ENCODE measurements at regions not wholly inside any gene's neighbourhood (a gene's known extent, or its start where the extent isn't known, plus 50 kb on each side); places are given as distances from the start of the nearest gene placed in this dataset.
A peak's percentile ranks its signal among the peaks of the same experiment; 100 is the strongest.

- no peak for DNase-seq (ENCODE audit: low read depth)
- no peak for TF ChIP-seq CTCF (IDR thresholded peaks at IDR 0.05; ENCODE audit: low read depth, low read length)
- TF ChIP-seq MAX (IDR thresholded peaks at IDR 0.05; ENCODE audit: low read depth, low read length) = no peak
- H3K4me3 ChIP-seq (ENCODE audit: low read depth, low read length) = no peak overlapping the region
Measured at GRCh38 chr11:134638796-134639430, 226.9 kb upstream of the B3GAT1 start.

GRCh38 chr11:134637091-134638015 is 225.3 kb upstream of the B3GAT1 start:
- no peak overlapping the region for H3K4me3 ChIP-seq (ENCODE audit: low read depth, low read length)
- TF ChIP-seq MAX (IDR thresholded peaks at IDR 0.05; ENCODE audit: low read depth, low read length) = no peak
- no peak for TF ChIP-seq POLR2A (IDR thresholded peaks at IDR 0.05; ENCODE audit: extremely low read depth, insufficient read length)
- no peak for TF ChIP-seq CTCF (IDR thresholded peaks at IDR 0.05; ENCODE audit: low read depth, low read length)
- TF ChIP-seq MYC (IDR thresholded peaks at IDR 0.05; ENCODE audit: low read depth, low read length) = no peak
- no peak for DNase-seq (ENCODE audit: low read depth)

GRCh38 chr11:134636071-134636470 is 224.0 kb upstream of the B3GAT1 start:
- DNase-seq (ENCODE audit: low read depth) = no peak
- TF ChIP-seq MYC (IDR thresholded peaks at IDR 0.05; ENCODE audit: low read depth, low read length) (no peak), MAX (IDR thresholded peaks at IDR 0.05; ENCODE audit: low read depth, low read length) (no peak), POLR2A (IDR thresholded peaks at IDR 0.05; ENCODE audit: extremely low read depth, insufficient read length) (no peak), CTCF (IDR thresholded peaks at IDR 0.05; ENCODE audit: low read depth, low read length) (no peak)
- no peak overlapping the region for H3K4me3 ChIP-seq (ENCODE audit: low read depth, low read length)

- H3K4me3 ChIP-seq (ENCODE audit: low read depth, low read length) = no peak overlapping the region
- DNase-seq (ENCODE audit: low read depth) = peak; percentile 24
- TF ChIP-seq CTCF (IDR thresholded peaks at IDR 0.05; ENCODE audit: low read depth, low read length) (peak; percentile 15), MYC (IDR thresholded peaks at IDR 0.05; ENCODE audit: low read depth, low read length) (no peak)
Measured at GRCh38 chr11:134634897-134635831, 223.1 kb upstream of the B3GAT1 start.

GRCh38 chr11:134633276-134633675 is 221.2 kb upstream of the B3GAT1 start:
- H3K4me3 ChIP-seq (ENCODE audit: low read depth, low read length) = no peak overlapping the region
- no peak for TF ChIP-seq MYC (IDR thresholded peaks at IDR 0.05; ENCODE audit: low read depth, low read length)
- TF ChIP-seq CTCF (IDR thresholded peaks at IDR 0.05; ENCODE audit: low read depth, low read length) = no peak
- no peak for DNase-seq (ENCODE audit: low read depth)

Data from NB4 (cell line).